ENCODE measurements at regions not wholly inside any gene's neighbourhood (a gene's known extent, or its start where the extent isn't known, plus 50 kb on each side); places are given as distances from the start of the nearest gene placed in this dataset.
A peak's percentile ranks its signal among the peaks of the same experiment; 100 is the strongest.

DNA sequence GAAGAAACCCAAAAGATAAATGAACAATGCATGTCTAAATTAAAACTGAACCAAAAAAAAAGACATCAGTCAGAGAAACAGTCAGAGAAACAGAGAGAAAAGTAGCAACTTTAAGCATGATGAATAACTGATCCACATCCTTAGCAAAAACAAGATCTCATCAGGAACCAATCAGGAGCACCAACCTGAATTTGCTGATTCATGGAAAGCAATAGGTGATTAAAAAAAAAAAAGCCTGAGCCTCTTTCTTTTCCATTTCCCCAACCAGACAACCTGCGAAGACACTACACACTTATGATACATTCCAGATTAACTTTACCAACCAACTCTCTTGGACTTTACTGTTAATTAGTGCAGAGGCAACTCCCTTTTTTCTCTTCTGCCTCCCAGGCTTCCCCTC, 112.7 kb upstream of the TAS2R1 start:
- no peaks in the 10 kb centered on the region for H3K27me3 ChIP-seq (ENCODE audit: control insufficient read depth, insufficient read depth, low read length)
- no peak for DNase-seq
- no peaks in the 10 kb centered on the region for H3K36me3 ChIP-seq (ENCODE audit: control insufficient read depth in 2 of 3, insufficient read depth in 3 of 3, low read length in 3 of 3)
- no peak overlapping the region for H3K27ac ChIP-seq (ENCODE audit: low read depth in 2 of 2, low read length in 2 of 2)
- H3K9me3 ChIP-seq (ENCODE audit: control insufficient read depth in 2 of 3, insufficient read depth in 1 of 3, low read length in 3 of 3), result no peaks in the 10 kb centered on the region
- TF ChIP-seq, protein P1, sequence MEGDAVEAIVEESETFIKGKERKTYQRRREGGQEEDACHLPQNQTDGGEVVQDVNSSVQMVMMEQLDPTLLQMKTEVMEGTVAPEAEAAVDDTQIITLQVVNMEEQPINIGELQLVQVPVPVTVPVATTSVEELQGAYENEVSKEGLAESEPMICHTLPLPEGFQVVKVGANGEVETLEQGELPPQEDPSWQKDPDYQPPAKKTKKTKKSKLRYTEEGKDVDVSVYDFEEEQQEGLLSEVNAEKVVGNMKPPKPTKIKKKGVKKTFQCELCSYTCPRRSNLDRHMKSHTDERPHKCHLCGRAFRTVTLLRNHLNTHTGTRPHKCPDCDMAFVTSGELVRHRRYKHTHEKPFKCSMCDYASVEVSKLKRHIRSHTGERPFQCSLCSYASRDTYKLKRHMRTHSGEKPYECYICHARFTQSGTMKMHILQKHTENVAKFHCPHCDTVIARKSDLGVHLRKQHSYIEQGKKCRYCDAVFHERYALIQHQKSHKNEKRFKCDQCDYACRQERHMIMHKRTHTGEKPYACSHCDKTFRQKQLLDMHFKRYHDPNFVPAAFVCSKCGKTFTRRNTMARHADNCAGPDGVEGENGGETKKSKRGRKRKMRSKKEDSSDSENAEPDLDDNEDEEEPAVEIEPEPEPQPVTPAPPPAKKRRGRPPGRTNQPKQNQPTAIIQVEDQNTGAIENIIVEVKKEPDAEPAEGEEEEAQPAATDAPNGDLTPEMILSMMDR (IDR thresholded peaks at IDR 0.05; ENCODE audit: borderline replicate concordance, extremely low read depth, insufficient read depth), result no peak
- no peak overlapping the region for H3K9ac ChIP-seq (ENCODE audit: low read length in 3 of 3)
- H3K4me3 ChIP-seq (ENCODE audit: low read length in 3 of 3), result no peak overlapping the region
- intact Hi-C loops (cut with DNase I), result no loop called here
- no peaks in the 10 kb centered on the region for H3K4me1 ChIP-seq (ENCODE audit: control insufficient read depth in 2 of 3, insufficient read depth in 2 of 3, low read depth in 1 of 3, low read length in 3 of 3)
- no peak for FAIRE-seq

DNA sequence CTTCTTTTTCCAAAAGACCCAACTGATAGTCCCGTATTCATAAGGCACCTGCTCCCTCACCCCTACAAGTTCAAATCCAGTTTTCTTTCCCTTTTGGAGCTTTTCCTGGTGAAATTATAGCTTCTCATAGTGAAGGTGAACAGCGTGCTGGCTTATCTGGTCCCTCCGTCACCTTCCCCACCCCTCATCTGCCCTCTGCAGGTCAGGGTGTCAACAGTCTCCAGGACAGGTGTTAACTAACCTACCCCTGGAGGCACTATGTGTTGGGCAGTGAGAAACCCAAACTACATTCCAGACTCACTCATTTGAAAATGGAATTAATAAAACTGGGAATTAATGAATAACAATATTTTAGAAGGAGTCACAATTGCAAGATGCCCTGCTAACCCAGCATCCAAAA, 109.0 kb upstream of the TAS2R1 start:
- FAIRE-seq, result no peak
- no peaks in the 10 kb centered on the region for H3K4me1 ChIP-seq (ENCODE audit: control insufficient read depth in 2 of 3, insufficient read depth in 2 of 3, low read depth in 1 of 3, low read length in 3 of 3)
- no peaks in the 10 kb centered on the region for H3K9me3 ChIP-seq (ENCODE audit: control insufficient read depth in 2 of 3, insufficient read depth in 1 of 3, low read length in 3 of 3)
- intact Hi-C loops (cut with DNase I), result no loop called here
- no peak overlapping the region for H3K4me3 ChIP-seq (ENCODE audit: low read length in 3 of 3)
- H3K27me3 ChIP-seq (ENCODE audit: control insufficient read depth, insufficient read depth, low read length), result no peaks in the 10 kb centered on the region
- H3K27ac ChIP-seq (ENCODE audit: low read depth in 2 of 2, low read length in 2 of 2), result no peak overlapping the region
- no peaks in the 10 kb centered on the region for H3K36me3 ChIP-seq (ENCODE audit: control insufficient read depth in 2 of 3, insufficient read depth in 3 of 3, low read length in 3 of 3)
- TF ChIP-seq, protein P1 (IDR thresholded peaks at IDR 0.05; ENCODE audit: borderline replicate concordance, extremely low read depth, insufficient read depth), result no peak
- DNase-seq, result no peak
- no peak overlapping the region for H3K9ac ChIP-seq (ENCODE audit: low read length in 3 of 3)

DNA sequence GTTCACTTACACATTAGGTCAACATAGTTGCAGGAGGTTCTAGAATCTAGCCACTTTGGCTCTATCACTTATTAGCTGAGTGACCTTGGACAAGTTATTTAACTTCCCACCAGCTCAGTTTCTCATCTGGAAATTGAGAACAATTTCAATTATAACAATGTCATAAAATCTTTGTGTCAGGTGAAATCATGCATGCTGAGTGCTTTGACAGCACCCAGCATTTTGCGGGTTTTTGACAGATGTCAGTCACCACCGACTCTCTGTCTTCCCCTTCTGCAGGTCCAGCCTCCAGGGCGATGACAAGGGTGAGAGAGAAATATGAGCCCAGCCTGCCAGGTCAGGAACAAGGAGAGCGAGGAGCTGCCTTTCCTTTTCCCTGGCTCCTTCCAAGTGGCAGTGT, 107.1 kb upstream of the TAS2R1 start:
- H3K27ac ChIP-seq (ENCODE audit: low read depth in 2 of 2, low read length in 2 of 2), result no peak overlapping the region
- no peaks in the 10 kb centered on the region for H3K9me3 ChIP-seq (ENCODE audit: control insufficient read depth in 2 of 3, insufficient read depth in 1 of 3, low read length in 3 of 3)
- TF ChIP-seq, protein P1 (IDR thresholded peaks at IDR 0.05; ENCODE audit: borderline replicate concordance, extremely low read depth, insufficient read depth), result no peak
- intact Hi-C loops (cut with DNase I), result no loop called here
- no peak for DNase-seq
- no peak for FAIRE-seq
- no peaks in the 10 kb centered on the region for H3K4me1 ChIP-seq (ENCODE audit: control insufficient read depth in 2 of 3, insufficient read depth in 2 of 3, low read depth in 1 of 3, low read length in 3 of 3)
- H3K36me3 ChIP-seq (ENCODE audit: control insufficient read depth in 2 of 3, insufficient read depth in 3 of 3, low read length in 3 of 3), result no peaks in the 10 kb centered on the region
- no peak overlapping the region for H3K4me3 ChIP-seq (ENCODE audit: low read length in 3 of 3)
- H3K9ac ChIP-seq (ENCODE audit: low read length in 3 of 3), result no peak overlapping the region
- no peaks in the 10 kb centered on the region for H3K27me3 ChIP-seq (ENCODE audit: control insufficient read depth, insufficient read depth, low read length)

DNA sequence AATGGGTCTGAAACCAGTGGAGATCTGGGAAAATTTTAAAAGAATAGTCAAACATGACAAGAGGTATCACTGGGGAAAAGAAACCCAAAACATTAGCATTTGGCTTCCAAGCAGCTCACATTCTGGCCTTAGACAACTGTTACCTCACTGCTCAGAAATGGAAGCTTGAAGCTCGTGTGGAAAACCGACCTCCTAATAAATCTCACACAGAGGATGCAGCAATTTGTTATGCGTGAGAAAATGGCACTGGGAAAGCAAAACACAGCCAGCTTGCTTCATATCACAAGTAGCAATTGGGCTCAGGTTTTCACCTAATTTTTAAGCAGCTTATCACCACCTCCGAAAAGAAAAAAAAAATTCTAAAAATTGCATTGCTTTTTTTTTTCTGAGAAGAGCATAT, 103.3 kb upstream of the TAS2R1 start:
- no peaks in the 10 kb centered on the region for H3K27me3 ChIP-seq (ENCODE audit: control insufficient read depth, insufficient read depth, low read length)
- TF ChIP-seq, protein P1 (IDR thresholded peaks at IDR 0.05; ENCODE audit: borderline replicate concordance, extremely low read depth, insufficient read depth), result no peak
- intact Hi-C loops (cut with DNase I), result no loop called here
- no peak overlapping the region for H3K4me3 ChIP-seq (ENCODE audit: low read length in 3 of 3)
- H3K27ac ChIP-seq (ENCODE audit: low read depth in 2 of 2, low read length in 2 of 2), result no peak overlapping the region
- no peaks in the 10 kb centered on the region for H3K36me3 ChIP-seq (ENCODE audit: control insufficient read depth in 2 of 3, insufficient read depth in 3 of 3, low read length in 3 of 3)
- no peaks in the 10 kb centered on the region for H3K4me1 ChIP-seq (ENCODE audit: control insufficient read depth in 2 of 3, insufficient read depth in 2 of 3, low read depth in 1 of 3, low read length in 3 of 3)
- no peak overlapping the region for H3K9ac ChIP-seq (ENCODE audit: low read length in 3 of 3)
- DNase-seq (peak in 1 of 5 donors; percentile 8), FAIRE-seq (no peak)
- H3K9me3 ChIP-seq (ENCODE audit: control insufficient read depth in 2 of 3, insufficient read depth in 1 of 3, low read length in 3 of 3), result no peaks in the 10 kb centered on the region
